HCT116 (cell line): ENCODE measurements at regions not wholly inside any gene's neighbourhood (a gene's known extent, or its start where the extent isn't known, plus 50 kb on each side); places are given as distances from the start of the nearest gene placed in this dataset.

ENCODE experiments used
- ATAC-seq: fragments of 200-7000 bp; cut with Tn5 transposase; 2 replicates; pipeline ENCODE4 v1.9.1; 2020; ENCODE audit warnings: mild to moderate bottlenecking, moderate library complexity
- BruUV-seq: library from RNA; stranded (reverse); fragments of 400-500 nt; replicated peaks from 2 replicates; lab custom pipeline; 2021; lab: Mats Ljungman, UMichigan
- CTCF ChIA-PET: fragments of 300-600 bp; sonication (Branson Sonifier 250); formaldehyde crosslinking; loops from one replicate; lab custom pipeline; 2021; ENCODE audit warnings: antibody characterized with exemption; lab: Charles Lee
- POLR2A ChIA-PET: fragments of 300-600, 350-600 bp; sonication (Branson Sonifier 250); formaldehyde crosslinking; loops from one replicate; lab custom pipeline; 2021; ENCODE audit warnings: antibody characterized with exemption; lab: Charles Lee
- RAD21 ChIA-PET, 2 experiments: fragments of 300-600 bp; sonication (Branson Sonifier 250); formaldehyde crosslinking; loops; one replicate each; lab custom pipeline; 2023; ENCODE audit warnings: low total read pairs in 2 of 2; ENCODE audit not compliant: uncharacterized antibody in 2 of 2, unreplicated experiment in 2 of 2, low non-redundant PET in 1 of 2; lab: Charles Lee
- DNase-seq: peaks from one replicate; pipeline ENCODE4 v3.0.0-alpha.2; 2010; ENCODE audit warnings: low read depth, low spot score
- H2AFZ ChIP-seq: fragments of 200-600 bp; shearing (Covaris generic), sonication (generic); 2 replicates; pipeline ENCODE4 v1.6.1; 2017; ENCODE audit warnings: low read depth, mixed run types, mixed read lengths, antibody characterized with exemption, low read length; ENCODE audit not compliant: poor library complexity, severe bottlenecking
- H3K27ac ChIP-seq: 2 replicates; pipeline ENCODE4 v1.5.1; 2012; ENCODE audit warnings: low read depth, low read length
- H3K27me3 ChIP-seq: fragments of 200-600 bp; sonication (generic); 2 replicates; pipeline ENCODE4 v1.6.1; 2016; ENCODE audit warnings: mixed run types, low read length, mixed read lengths; ENCODE audit not compliant: insufficient read depth
- H3K36me3 ChIP-seq, 2 experiments: fragments of 200-500 bp in 1 of 2; fragments of 200-600 bp in 1 of 2; sonication (Bioruptor generic) in 1 of 2; sonication (generic) in 1 of 2; 2 replicates each; pipeline versions ENCODE4 v1.5.1 to v1.6.1; 2014 to 2016; ENCODE audit warnings: low read length in 2 of 2, inconsistent platforms in 1 of 2, mixed read lengths in 1 of 2, mixed run types in 1 of 2; ENCODE audit not compliant: insufficient read depth in 2 of 2, control insufficient read depth in 1 of 2
- H3K4me1 ChIP-seq, 2 experiments: fragments of 200-600 bp in 1 of 2; sonication (generic) in 1 of 2; 2 replicates each; pipeline versions ENCODE4 v1.5.1 to v1.6.1; 2012 to 2017; ENCODE audit warnings: low read length in 2 of 2, inconsistent platforms in 1 of 2, mild to moderate bottlenecking in 1 of 2, mixed read lengths in 1 of 2, mixed run types in 1 of 2, moderate library complexity in 1 of 2; ENCODE audit not compliant: insufficient read depth in 2 of 2, control insufficient read depth in 1 of 2
- H3K4me2 ChIP-seq: fragments of 200-600 bp; sonication (generic); 2 replicates; pipeline ENCODE4 v1.6.1; 2017; ENCODE audit warnings: mixed run types, low read length, mixed read lengths
- H3K4me3 ChIP-seq, 2 experiments: fragments of 200-600 bp in 1 of 2; sonication (generic) in 1 of 2; replicated peaks in 1 of 2; 2 replicates each; pipeline ENCODE4 v1.5.1; 2011 to 2016; ENCODE audit warnings: low read length in 2 of 2, control low read depth in 1 of 2, low read depth in 1 of 2, mild to moderate bottlenecking in 1 of 2, mixed read lengths in 1 of 2, mixed run types in 1 of 2
- H3K79me2 ChIP-seq: fragments of 200-600 bp; sonication (generic); 2 replicates; pipeline ENCODE4 v1.6.1; 2017; ENCODE audit warnings: mild to moderate bottlenecking, mixed run types, low read length, moderate library complexity, mixed read lengths; ENCODE audit not compliant: insufficient read depth
- H3K9ac ChIP-seq: fragments of 200-600 bp; sonication (generic); 2 replicates; pipeline ENCODE4 v1.6.1; 2016; ENCODE audit warnings: low read length, mixed read lengths
- H3K9me2 ChIP-seq: fragments of 200-600 bp; sonication (generic), shearing (Covaris generic); 2 replicates; pipeline ENCODE4 v1.6.1; 2017; ENCODE audit warnings: mixed run types, mild to moderate bottlenecking, moderate library complexity; ENCODE audit not compliant: insufficient read depth
- H3K9me3 ChIP-seq, 2 experiments: fragments of 200-500 bp in 1 of 2; fragments of 200-600 bp in 1 of 2; sonication (Bioruptor generic) in 1 of 2; sonication (generic) in 1 of 2; 2 replicates each; pipeline ENCODE4 v1.6.1; 2014 to 2017; ENCODE audit warnings: low read length in 2 of 2, mixed read lengths in 2 of 2, inconsistent platforms in 1 of 2, low read depth in 1 of 2, mild to moderate bottlenecking in 1 of 2, mixed run types in 1 of 2, moderate library complexity in 1 of 2; ENCODE audit not compliant: control insufficient read depth in 1 of 2, insufficient read depth in 1 of 2
- H4K20me1 ChIP-seq: fragments of 200-600 bp; sonication (generic), shearing (Covaris generic); 2 replicates; pipeline ENCODE4 v1.6.1; 2017; ENCODE audit warnings: mixed run types, mild to moderate bottlenecking, moderate library complexity; ENCODE audit not compliant: insufficient read depth
- CBX3 ChIP-seq: IDR thresholded peaks from 2 replicates; pipeline ENCODE4 v1.6.1; 2012; ENCODE audit warnings: low read depth
- CEBPB ChIP-seq: IDR thresholded peaks from 2 replicates; pipeline ENCODE4 v1.6.1; 2012; ENCODE audit warnings: low read depth
- EGR1 ChIP-seq: IDR thresholded peaks from 2 replicates; pipeline ENCODE4 v1.6.1; 2012; ENCODE audit warnings: low read depth
- ELF1 ChIP-seq: IDR thresholded peaks from 2 replicates; pipeline ENCODE4 v1.6.1; 2012; ENCODE audit warnings: low read depth, borderline replicate concordance
- EZH2 ChIP-seq: fragments of 200-600 bp; sonication (generic); IDR thresholded peaks from 2 replicates; pipeline ENCODE4 v1.6.1; 2017; ENCODE audit warnings: antibody characterized with exemption, mixed run types
- EZH2phosphoT487 ChIP-seq: fragments of 200-600 bp; IDR thresholded peaks from 2 replicates; pipeline ENCODE4 v1.6.1; 2018; ENCODE audit warnings: antibody characterized with exemption, borderline replicate concordance
- JUND ChIP-seq: IDR thresholded peaks from 2 replicates; pipeline ENCODE4 v1.6.1; 2012
- POLR2A ChIP-seq: IDR thresholded peaks from 2 replicates; pipeline ENCODE4 v1.7.0; 2011; ENCODE audit warnings: borderline replicate concordance; ENCODE audit not compliant: insufficient read depth, insufficient read length; ENCODE audit errors: extremely low read depth
- POLR2AphosphoS5 ChIP-seq: IDR thresholded peaks from 2 replicates; pipeline ENCODE4 v1.6.1; 2011; ENCODE audit warnings: mild to moderate bottlenecking, low read depth, low read length, moderate library complexity
- RAD21 ChIP-seq: IDR thresholded peaks from 2 replicates; pipeline ENCODE4 v1.6.1; 2012; ENCODE audit warnings: low read depth, mild to moderate bottlenecking
- SIN3A ChIP-seq: IDR thresholded peaks from 2 replicates; pipeline ENCODE4 v1.6.1; 2012; ENCODE audit warnings: low read depth
- SP1 ChIP-seq: IDR thresholded peaks from 2 replicates; pipeline ENCODE4 v1.6.1; 2012; ENCODE audit warnings: low read depth
- SRF ChIP-seq: IDR thresholded peaks from 2 replicates; pipeline ENCODE4 v1.6.1; 2012; ENCODE audit warnings: low read depth
- YY1 ChIP-seq: IDR thresholded peaks from 2 replicates; pipeline ENCODE4 v1.6.1; 2011; ENCODE audit warnings: low read length, low read depth, moderate library complexity, mild to moderate bottlenecking; ENCODE audit not compliant: insufficient replicate concordance; ENCODE audit errors: extremely low read depth
- ZFX ChIP-seq: fragments of 450-650 bp; IDR thresholded peaks from 2 replicates; pipeline ENCODE4 v1.6.1; 2017
- ZNF274 ChIP-seq: fragments of 200-500 bp; sonication (Bioruptor generic); IDR thresholded peaks from 2 replicates; pipeline ENCODE4 v1.6.1; 2014; ENCODE audit warnings: mild to moderate bottlenecking, low read depth, low read length, inconsistent platforms
- intact Hi-C: fragments of 100-400 bp; cut with micrococcal nuclease; formaldehyde crosslinking; loops from 2 replicates; pipeline ENCODE4 v1.10.0; 2022
- TF ChIP-seq, protein P1 (sequence below): IDR thresholded peaks from 2 replicates; pipeline ENCODE4 v1.6.1; 2012; ENCODE audit warnings: low read depth
- TF ChIP-seq, protein P2 (sequence below): IDR thresholded peaks from 2 replicates; pipeline ENCODE4 v1.6.1; 2012
- TF ChIP-seq, protein P3 (sequence below): IDR thresholded peaks from 2 replicates; pipeline ENCODE4 v1.6.1; 2011; ENCODE audit warnings: mild to moderate bottlenecking, low read length, moderate library complexity; ENCODE audit not compliant: insufficient replicate concordance; ENCODE audit errors: extremely low read depth
- TF ChIP-seq, protein P4 (sequence below), 3 experiments: fragments of 200-600 bp in 1 of 3; sonication (generic) in 1 of 3; IDR thresholded peaks in 2 of 3; conservative IDR thresholded peaks in 1 of 3; 2 replicates each; pipeline ENCODE4 v1.5.1; 2012 to 2017; ENCODE audit warnings: low read depth in 2 of 3, low read length in 2 of 3, antibody characterized with exemption in 1 of 3, borderline replicate concordance in 1 of 3, control low read depth in 1 of 3, mild to moderate bottlenecking in 1 of 3, mixed read lengths in 1 of 3, mixed run types in 1 of 3, moderate library complexity in 1 of 3; ENCODE audit not compliant: insufficient read depth in 1 of 3
- TF ChIP-seq, protein P5 (sequence below): IDR thresholded peaks from 2 replicates; pipeline ENCODE4 v1.6.1; 2012

DNA sequence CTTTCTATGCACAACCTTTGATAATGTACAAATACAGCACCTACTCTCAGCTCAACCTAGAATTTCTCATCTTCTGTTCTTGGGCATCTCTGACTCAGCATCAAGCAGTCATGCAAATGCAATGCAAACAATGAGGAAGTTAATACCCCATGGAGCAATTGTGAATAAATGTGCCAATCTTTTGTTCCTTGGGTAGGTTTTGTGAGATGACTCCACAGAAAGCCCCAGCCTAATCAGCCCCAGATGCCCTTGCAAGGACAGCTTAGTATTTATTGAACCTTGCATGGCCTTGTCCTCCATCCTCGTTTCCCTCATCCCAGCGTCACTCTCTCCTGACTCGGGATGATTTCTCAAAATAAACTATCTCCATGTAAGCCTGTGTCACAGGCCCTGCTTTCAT, 494.7 kb upstream of the NECTIN3 start:
- Histone ChIP-seq H2AFZ (no peak overlapping the region), H3K27ac (peak overlapping the region; percentile 90), H3K4me3 (peak overlapping the region in 1 of 2 experiments; percentile 16; a peak in 1 of 4 replicates), H3K9me3 (no peaks in the 10 kb centered on the region), H3K9ac (peak overlapping the region; percentile 65), H3K4me2 (peak overlapping the region; percentile 62), H4K20me1 (no peaks in the 10 kb centered on the region), H3K27me3 (no peaks in the 10 kb centered on the region), H3K36me3 (peaks cover 0 to 4% of the 10 kb centered on the region in 2 experiments; a peak in 1 of 4 replicates), H3K9me2 (no peaks in the 10 kb centered on the region), H3K4me1 (peaks cover 58 to 71% of the 10 kb centered on the region in 2 experiments), H3K79me2 (no peaks in the 10 kb centered on the region)
- ChIA-PET RAD21 (no interaction called here), CTCF (no interaction called here), POLR2A (no interaction called here)
- DNase-seq = peak; percentile 80
- BruUV-seq = no TSS peak
- intact Hi-C loops = loop anchor here (10.0 kb wide), 1 partner anchor 238 kb away; no protein-coding TSS in a partner anchor
- ATAC-seq = peak; percentile 75
- TF ChIP-seq, protein P1, sequence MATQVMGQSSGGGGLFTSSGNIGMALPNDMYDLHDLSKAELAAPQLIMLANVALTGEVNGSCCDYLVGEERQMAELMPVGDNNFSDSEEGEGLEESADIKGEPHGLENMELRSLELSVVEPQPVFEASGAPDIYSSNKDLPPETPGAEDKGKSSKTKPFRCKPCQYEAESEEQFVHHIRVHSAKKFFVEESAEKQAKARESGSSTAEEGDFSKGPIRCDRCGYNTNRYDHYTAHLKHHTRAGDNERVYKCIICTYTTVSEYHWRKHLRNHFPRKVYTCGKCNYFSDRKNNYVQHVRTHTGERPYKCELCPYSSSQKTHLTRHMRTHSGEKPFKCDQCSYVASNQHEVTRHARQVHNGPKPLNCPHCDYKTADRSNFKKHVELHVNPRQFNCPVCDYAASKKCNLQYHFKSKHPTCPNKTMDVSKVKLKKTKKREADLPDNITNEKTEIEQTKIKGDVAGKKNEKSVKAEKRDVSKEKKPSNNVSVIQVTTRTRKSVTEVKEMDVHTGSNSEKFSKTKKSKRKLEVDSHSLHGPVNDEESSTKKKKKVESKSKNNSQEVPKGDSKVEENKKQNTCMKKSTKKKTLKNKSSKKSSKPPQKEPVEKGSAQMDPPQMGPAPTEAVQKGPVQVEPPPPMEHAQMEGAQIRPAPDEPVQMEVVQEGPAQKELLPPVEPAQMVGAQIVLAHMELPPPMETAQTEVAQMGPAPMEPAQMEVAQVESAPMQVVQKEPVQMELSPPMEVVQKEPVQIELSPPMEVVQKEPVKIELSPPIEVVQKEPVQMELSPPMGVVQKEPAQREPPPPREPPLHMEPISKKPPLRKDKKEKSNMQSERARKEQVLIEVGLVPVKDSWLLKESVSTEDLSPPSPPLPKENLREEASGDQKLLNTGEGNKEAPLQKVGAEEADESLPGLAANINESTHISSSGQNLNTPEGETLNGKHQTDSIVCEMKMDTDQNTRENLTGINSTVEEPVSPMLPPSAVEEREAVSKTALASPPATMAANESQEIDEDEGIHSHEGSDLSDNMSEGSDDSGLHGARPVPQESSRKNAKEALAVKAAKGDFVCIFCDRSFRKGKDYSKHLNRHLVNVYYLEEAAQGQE = no peak
- no peak for TF ChIP-seq YY1
- no peak for TF ChIP-seq ZFX
- TF ChIP-seq EZH2 = no peak
- peak; percentile 89 for TF ChIP-seq ELF1
- peak; percentile 85 for TF ChIP-seq SP1
- TF ChIP-seq, protein P2, sequence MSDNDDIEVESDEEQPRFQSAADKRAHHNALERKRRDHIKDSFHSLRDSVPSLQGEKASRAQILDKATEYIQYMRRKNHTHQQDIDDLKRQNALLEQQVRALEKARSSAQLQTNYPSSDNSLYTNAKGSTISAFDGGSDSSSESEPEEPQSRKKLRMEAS = peak; percentile 42
- no peak for TF ChIP-seq EZH2phosphoT487
- TF ChIP-seq JUND = peak; percentile 93
- peak; percentile 66 for TF ChIP-seq SIN3A
- TF ChIP-seq POLR2A = no peak
- TF ChIP-seq RAD21 = peak; percentile 30
- TF ChIP-seq CBX3 = peak; percentile 70; the same call in 1 of the 2 replicates
- no peak for TF ChIP-seq ZNF274
- TF ChIP-seq, protein P3, sequence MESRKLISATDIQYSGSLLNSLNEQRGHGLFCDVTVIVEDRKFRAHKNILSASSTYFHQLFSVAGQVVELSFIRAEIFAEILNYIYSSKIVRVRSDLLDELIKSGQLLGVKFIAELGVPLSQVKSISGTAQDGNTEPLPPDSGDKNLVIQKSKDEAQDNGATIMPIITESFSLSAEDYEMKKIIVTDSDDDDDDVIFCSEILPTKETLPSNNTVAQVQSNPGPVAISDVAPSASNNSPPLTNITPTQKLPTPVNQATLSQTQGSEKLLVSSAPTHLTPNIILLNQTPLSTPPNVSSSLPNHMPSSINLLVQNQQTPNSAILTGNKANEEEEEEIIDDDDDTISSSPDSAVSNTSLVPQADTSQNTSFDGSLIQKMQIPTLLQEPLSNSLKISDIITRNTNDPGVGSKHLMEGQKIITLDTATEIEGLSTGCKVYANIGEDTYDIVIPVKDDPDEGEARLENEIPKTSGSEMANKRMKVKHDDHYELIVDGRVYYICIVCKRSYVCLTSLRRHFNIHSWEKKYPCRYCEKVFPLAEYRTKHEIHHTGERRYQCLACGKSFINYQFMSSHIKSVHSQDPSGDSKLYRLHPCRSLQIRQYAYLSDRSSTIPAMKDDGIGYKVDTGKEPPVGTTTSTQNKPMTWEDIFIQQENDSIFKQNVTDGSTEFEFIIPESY = no peak
- TF ChIP-seq, protein P4, sequence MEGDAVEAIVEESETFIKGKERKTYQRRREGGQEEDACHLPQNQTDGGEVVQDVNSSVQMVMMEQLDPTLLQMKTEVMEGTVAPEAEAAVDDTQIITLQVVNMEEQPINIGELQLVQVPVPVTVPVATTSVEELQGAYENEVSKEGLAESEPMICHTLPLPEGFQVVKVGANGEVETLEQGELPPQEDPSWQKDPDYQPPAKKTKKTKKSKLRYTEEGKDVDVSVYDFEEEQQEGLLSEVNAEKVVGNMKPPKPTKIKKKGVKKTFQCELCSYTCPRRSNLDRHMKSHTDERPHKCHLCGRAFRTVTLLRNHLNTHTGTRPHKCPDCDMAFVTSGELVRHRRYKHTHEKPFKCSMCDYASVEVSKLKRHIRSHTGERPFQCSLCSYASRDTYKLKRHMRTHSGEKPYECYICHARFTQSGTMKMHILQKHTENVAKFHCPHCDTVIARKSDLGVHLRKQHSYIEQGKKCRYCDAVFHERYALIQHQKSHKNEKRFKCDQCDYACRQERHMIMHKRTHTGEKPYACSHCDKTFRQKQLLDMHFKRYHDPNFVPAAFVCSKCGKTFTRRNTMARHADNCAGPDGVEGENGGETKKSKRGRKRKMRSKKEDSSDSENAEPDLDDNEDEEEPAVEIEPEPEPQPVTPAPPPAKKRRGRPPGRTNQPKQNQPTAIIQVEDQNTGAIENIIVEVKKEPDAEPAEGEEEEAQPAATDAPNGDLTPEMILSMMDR (IDR thresholded peaks at IDR 0.05 in 2 of 3, conservative IDR thresholded peaks at IDR 0.05 in 1 of 3; ENCODE audit: borderline replicate concordance in 1 of 3, insufficient read depth in 1 of 3, low read depth in 2 of 3, low read length in 2 of 3) = no peak
- no peak; the same call in 1 of the 2 replicates for TF ChIP-seq SRF
- peak; percentile 51 for TF ChIP-seq POLR2AphosphoS5
- peak; percentile 84 for TF ChIP-seq CEBPB
- TF ChIP-seq, protein P5, sequence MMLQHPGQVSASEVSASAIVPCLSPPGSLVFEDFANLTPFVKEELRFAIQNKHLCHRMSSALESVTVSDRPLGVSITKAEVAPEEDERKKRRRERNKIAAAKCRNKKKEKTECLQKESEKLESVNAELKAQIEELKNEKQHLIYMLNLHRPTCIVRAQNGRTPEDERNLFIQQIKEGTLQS = 0 out of 2 replicates have a peak, but pooled peaks have one; percentile 48
- TF ChIP-seq EGR1 = no peak
